GM12873 (cell line): ENCODE measurements at regions not wholly inside any gene's neighbourhood (a gene's known extent, or its start where the extent isn't known, plus 50 kb on each side); places are given as distances from the start of the nearest gene placed in this dataset.

ENCODE experiments used
- TF ChIP-seq, protein P1 (sequence below): IDR thresholded peaks from 2 replicates; pipeline ENCODE4 v1.5.1; 2012; ENCODE audit warnings: low read depth, mild to moderate bottlenecking, moderate library complexity, low read length, control low read depth; ENCODE audit not compliant: insufficient read depth; ENCODE audit errors: missing control alignments

DNA sequence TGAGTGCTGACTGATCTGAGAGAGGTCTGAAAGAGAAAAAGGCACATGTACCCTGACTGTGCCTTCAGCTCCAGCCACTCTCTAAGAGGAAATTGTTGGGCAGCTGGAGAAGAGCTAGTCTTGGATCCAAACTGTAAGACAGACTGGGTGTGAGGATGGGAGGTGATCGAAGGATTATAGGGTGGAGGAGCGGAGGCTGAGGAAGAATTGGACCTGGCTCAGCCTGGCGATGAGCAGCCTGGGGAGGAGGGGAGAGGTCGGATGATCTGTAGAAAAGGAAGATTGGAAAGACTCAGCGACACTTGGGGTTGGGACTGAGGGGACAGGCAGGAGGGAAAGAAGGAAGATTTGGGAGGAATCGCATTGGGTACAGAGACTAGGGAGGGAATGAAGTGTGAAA is 98.6 kb upstream of the SLC25A48 start:
- TF ChIP-seq, protein P1, sequence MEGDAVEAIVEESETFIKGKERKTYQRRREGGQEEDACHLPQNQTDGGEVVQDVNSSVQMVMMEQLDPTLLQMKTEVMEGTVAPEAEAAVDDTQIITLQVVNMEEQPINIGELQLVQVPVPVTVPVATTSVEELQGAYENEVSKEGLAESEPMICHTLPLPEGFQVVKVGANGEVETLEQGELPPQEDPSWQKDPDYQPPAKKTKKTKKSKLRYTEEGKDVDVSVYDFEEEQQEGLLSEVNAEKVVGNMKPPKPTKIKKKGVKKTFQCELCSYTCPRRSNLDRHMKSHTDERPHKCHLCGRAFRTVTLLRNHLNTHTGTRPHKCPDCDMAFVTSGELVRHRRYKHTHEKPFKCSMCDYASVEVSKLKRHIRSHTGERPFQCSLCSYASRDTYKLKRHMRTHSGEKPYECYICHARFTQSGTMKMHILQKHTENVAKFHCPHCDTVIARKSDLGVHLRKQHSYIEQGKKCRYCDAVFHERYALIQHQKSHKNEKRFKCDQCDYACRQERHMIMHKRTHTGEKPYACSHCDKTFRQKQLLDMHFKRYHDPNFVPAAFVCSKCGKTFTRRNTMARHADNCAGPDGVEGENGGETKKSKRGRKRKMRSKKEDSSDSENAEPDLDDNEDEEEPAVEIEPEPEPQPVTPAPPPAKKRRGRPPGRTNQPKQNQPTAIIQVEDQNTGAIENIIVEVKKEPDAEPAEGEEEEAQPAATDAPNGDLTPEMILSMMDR = no peak

DNA sequence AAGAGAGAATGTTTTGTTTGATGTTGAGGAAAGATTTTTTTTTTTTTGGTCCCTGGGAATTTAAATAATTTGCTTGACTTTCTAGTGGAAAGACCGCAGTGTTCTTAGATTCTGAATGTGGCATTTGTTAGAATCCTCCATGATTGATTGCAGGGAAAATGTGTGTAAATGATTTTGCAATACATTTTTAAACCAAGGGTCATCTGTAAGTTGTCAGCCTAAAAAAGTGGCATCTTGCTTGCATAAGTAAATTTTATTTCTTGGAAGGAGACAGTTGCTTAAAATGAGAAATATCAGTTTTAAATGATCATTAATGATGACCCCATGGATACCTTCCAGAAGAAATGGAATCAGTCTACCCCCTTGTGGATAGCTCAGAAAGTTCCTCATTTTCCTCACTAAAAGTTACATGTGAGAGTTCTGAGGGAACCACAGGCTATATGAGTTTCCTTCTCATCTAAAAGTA is 105.1 kb upstream of the SLC25A48 start:
- TF ChIP-seq, protein P1 = no peak

DNA sequence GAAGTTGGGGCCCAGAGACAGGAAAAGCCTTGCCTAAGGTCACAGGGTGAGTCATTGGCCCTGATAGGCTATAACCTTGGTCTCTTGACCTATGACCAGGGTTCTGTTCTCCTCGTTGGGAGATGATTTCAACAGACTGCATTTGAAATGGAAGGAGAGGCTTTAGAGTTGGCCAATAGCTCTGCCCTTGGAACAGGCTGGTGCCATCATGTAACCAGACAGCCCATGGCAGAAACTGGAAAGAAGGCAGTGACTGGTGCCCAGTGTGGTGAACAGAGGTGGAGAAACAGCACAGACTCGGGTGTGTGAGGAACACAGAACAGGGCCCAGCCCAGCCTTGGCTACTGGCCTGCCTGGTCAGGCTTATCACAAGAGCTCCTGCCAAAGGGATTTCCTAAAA is 109.8 kb upstream of the SLC25A48 start:
- TF ChIP-seq, protein P1 = no peak

DNA sequence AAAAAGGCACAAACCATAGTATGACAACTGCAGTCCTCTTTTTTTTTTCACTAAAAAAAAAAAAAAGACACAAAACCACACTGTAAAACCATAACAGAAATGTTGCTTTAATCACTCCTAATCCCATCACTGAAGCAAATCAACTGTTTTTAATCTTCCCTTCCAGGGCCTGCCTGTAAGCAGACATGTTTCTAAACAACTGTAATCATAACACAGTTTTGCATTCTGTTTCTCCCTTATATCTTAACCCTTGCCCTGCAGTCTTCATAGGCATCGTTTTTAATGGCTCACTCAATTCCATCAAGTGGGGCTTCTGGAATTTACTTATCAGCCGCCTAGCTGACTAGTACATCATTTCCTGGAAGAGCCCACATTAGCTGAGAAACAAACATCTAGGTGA is 111.0 kb upstream of the SLC25A48 start:
- TF ChIP-seq, protein P1 = no peak

DNA sequence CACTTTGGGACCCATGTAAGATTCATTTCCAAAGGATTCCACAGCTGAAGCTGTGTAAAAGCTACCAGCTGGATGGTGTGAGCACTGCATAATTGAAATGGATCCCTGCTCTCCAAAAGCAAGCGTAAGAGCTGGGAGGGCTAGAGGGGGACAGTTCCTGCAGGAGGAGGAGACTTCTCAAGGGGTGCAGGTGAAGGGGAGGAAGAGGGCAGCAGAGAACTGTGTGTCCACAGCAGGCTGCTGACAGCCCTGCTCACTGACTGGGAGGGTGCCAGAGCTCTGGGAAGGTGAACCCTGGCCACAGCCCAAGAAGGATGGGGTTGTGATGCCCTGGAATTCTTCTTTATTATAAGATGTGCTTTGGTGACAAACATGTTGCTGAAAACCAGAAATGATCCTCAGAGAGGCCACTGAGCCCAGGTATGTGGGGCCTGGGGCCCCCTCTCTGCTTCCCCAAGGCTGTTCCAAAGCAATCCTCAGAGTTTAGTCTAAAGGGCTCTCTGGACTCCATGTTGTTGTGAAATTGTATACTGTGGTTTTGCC is 112.8 kb upstream of the SLC25A48 start:
- TF ChIP-seq, protein P1 = no peak

DNA sequence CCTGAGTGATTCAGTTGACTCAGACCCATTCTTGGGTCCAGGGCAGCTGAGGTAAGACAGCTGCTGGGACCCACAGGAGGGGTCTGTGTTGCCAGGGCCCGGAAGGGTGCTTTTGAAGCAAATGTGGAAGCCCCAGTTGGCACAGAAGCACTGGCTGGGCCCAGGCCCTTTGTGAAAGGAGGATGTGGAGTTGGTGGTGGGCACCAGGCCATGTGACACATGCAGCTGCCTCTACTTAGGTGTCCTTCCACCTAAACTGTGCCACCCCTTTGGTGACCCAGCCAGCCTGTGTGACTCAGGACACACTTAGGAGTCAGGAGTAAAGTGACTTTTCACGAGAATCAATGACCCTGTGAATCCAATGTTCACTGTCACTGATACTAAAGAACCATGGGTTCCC is 114.3 kb upstream of the SLC25A48 start:
- TF ChIP-seq, protein P1 = no peak

DNA sequence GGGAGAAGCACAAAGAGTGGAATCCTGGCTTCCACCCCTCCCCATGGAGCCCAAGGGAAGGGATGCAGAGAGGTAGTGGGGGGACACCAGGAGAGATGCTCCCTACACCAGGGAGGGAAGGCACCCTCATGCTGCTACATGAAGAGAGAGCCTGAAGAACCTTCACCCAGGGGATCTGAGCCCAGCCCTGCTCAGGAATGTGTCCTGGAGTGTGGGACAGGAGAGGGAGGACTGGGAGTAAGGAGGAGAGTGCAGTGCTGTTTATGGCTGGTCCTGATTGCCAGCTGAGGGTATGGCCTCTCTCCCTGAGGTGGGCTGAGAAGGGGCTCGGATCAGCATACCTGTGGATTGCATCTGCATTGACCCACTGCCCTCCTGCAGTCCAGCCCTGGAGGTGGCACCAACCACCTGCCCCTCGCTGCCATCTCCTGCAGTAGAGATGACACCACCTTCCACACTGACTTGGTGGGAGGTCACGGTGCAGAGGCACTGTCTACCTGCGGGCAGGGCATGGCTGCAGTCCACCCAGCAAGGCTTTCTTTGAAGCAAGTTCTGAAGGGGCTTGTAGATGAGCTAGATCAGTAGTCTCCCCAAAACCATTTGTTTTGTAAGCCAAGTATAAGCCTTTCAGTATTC is 114.9 kb upstream of the SLC25A48 start:
- TF ChIP-seq, protein P1 = no peak

DNA sequence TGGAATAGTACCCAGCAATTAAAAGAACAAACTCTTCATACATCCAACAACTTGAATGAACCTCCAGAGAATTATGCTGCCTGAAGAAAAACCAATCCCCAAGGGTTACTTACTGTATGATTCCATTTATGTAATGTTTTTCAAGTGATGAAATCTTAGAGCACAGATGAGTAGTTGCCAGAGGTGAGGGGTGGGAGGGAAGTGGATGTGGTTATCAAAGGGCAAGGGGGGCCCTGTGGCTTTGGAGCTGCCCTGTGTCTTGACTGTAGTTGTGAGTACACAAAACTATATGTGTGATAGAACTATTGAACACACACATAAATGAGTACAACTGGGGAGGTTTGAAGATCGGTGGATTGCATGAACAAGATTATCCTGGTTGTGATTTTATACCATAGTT is 115.8 kb upstream of the SLC25A48 start:
- TF ChIP-seq, protein P1 = no peak
